ENCODE measurements at regions not wholly inside any gene's neighbourhood (a gene's known extent, or its start where the extent isn't known, plus 50 kb on each side); places are given as distances from the start of the nearest gene placed in this dataset.

DNA sequence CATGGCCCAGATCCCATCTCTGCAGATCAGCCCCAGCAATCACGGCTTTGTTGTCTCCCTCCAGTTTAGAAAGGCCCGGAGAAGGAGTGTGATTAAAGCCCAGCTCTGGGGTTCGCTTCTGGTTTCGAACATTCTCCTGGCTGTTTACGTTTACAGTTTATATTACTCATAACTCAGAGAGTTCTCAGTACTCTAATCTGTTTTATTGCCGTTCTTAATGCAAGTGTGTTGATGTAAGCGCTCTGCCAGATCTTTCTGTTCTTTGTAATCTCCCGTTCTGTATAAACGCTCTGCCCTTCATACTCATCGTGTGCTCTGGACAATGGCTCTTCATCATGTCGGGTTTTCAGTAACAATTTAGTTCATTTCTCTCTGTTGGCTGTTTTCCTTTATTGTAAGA lies 82.5 kb upstream of the PRNP start:
- no peaks in the 10 kb centered on the region for H3K27me3 ChIP-seq
- no peaks in the 10 kb centered on the region for H3K9me3 ChIP-seq
- TF ChIP-seq, protein P1, sequence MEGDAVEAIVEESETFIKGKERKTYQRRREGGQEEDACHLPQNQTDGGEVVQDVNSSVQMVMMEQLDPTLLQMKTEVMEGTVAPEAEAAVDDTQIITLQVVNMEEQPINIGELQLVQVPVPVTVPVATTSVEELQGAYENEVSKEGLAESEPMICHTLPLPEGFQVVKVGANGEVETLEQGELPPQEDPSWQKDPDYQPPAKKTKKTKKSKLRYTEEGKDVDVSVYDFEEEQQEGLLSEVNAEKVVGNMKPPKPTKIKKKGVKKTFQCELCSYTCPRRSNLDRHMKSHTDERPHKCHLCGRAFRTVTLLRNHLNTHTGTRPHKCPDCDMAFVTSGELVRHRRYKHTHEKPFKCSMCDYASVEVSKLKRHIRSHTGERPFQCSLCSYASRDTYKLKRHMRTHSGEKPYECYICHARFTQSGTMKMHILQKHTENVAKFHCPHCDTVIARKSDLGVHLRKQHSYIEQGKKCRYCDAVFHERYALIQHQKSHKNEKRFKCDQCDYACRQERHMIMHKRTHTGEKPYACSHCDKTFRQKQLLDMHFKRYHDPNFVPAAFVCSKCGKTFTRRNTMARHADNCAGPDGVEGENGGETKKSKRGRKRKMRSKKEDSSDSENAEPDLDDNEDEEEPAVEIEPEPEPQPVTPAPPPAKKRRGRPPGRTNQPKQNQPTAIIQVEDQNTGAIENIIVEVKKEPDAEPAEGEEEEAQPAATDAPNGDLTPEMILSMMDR (IDR thresholded peaks at IDR 0.05), result no peak
- TF ChIP-seq POLR2A (IDR thresholded peaks at IDR 0.05), result no peak
- H3K4me3 ChIP-seq, result no peak overlapping the region
- 29 to 52% methylated on average over 11 of the region's 11 CpGs for WGBS, 2 donors
- DNase-seq, result no peak
- H3K27ac ChIP-seq, result peak overlapping the region; percentile 29 to 70
- H3K4me1 ChIP-seq, result peaks cover 46% of the 10 kb centered on the region
- no peaks in the 10 kb centered on the region for H3K36me3 ChIP-seq (ENCODE audit: low read depth, missing control alignments)
- intact Hi-C loops (cut with DNase I; ENCODE audit: low total_unique reads), result no loop called here

DNA sequence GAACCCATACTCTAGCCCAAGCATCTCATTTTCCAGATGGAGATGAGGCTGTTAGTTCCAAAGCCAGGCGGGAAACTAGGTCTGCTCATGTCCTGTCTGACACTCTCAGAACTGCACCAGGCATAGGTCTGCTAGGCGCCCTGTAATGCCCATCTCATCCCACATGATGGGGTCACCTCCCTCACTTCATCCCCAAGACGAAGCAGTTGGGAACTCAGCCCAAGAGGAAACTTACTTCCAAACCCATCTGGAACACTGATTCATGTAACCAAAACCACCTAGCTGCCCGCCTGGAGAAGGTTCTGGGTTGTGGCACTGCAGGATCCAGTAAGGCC lies 84.0 kb upstream of the PRNP start:
- no peaks in the 10 kb centered on the region for H3K9me3 ChIP-seq
- TF ChIP-seq, protein P1 (IDR thresholded peaks at IDR 0.05), result no peak
- no peak for TF ChIP-seq POLR2A (IDR thresholded peaks at IDR 0.05)
- WGBS, 2 donors, result 63 to 75% methylated on average over 2 to 4 of the region's 4 CpGs
- DNase-seq, result no peak
- H3K27me3 ChIP-seq, result no peaks in the 10 kb centered on the region
- intact Hi-C loops (cut with DNase I; ENCODE audit: low total_unique reads), result no loop called here
- peak overlapping the region; percentile 20 to 40 for H3K27ac ChIP-seq
- no peak overlapping the region for H3K4me3 ChIP-seq
- peaks cover 38% of the 10 kb centered on the region for H3K4me1 ChIP-seq
- no peaks in the 10 kb centered on the region for H3K36me3 ChIP-seq (ENCODE audit: low read depth, missing control alignments)

DNA sequence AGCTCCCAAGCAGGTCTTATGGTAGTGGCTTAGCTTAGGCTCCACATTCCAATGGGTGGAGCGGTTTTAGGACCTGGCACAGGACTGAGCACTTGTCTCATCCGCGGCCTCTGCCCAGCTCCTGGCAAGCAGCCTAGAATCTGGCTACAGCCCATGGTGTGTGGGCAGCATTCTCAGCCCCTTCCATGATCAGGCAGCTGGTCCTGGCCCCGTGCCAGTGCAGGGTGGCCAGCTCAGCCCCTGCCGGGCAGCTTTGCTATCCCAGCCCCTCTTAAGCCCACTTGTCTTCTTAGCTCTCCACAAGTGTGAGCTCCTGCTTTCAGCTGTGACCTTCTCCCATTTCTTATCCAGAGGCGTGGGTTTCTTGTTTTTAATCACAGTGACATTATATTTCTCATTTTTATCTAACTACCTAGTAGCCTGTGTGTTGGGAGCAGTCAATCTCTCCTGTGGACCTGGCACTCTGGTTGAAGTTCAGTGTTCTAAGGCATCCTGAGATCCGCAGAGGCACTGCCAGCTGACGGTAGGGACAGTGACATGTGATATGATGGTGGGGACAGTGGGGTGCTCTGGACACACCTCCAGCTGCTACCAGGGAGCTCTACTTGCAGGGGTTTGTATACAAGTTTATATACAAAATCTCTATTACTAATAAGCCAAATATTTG lies 84.5 kb upstream of the PRNP start:
- TF ChIP-seq POLR2A (IDR thresholded peaks at IDR 0.05), result no peak
- TF ChIP-seq, protein P1 (IDR thresholded peaks at IDR 0.05), result no peak
- no peaks in the 10 kb centered on the region for H3K36me3 ChIP-seq (ENCODE audit: low read depth, missing control alignments)
- intact Hi-C loops (cut with DNase I; ENCODE audit: low total_unique reads), result no loop called here
- no peak overlapping the region for H3K4me3 ChIP-seq
- H3K27ac ChIP-seq, result peak overlapping the region; percentile 19 to 40
- peak; percentile 81 for DNase-seq
- no peaks in the 10 kb centered on the region for H3K9me3 ChIP-seq
- no peaks in the 10 kb centered on the region for H3K27me3 ChIP-seq
- H3K4me1 ChIP-seq, result peaks cover 38% of the 10 kb centered on the region
- WGBS, 2 donors, result 55 to 63% methylated on average over 6 to 8 of the region's 8 CpGs

DNA sequence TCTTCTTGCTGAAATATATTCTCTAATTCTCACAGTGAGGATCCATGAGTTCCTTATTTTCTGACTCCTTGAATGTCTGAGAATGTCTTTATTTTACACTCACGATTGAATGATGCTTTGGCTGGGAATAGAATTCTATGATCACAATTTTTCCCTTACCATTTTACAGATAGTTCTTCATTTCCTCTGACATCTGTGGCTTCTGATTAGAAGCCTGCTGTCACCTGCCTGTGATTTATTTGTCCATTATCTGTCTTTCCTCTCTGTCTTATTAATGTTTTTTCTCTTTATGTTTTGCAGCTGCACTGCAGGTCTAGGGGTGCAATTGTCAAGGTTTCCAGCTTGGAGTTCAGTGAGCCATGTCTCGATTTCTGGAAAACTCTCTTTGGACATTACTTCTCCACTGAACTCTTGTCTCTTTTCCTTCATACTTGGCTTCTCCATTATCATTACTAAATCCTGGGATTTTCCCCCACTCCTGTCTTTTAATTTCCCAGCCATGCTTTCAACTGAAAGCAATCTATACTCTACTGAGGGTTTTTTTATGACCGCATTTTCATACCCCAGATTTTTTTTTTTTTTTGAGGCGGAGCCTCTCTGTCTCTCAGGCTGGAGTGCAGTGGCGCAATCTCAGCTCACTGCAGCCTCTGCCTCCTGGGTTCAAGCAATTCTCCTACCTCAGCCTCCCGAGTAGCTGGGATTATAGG lies 85.8 kb upstream of the PRNP start:
- TF ChIP-seq, protein P1 (IDR thresholded peaks at IDR 0.05), result no peak
- TF ChIP-seq POLR2A (IDR thresholded peaks at IDR 0.05), result no peak
- no peaks in the 10 kb centered on the region for H3K27me3 ChIP-seq
- H3K4me3 ChIP-seq, result no peak overlapping the region
- DNase-seq, result no peak
- H3K36me3 ChIP-seq (ENCODE audit: low read depth, missing control alignments), result no peaks in the 10 kb centered on the region
- WGBS, 2 donors, result 78 to 83% methylated on average over 6 of the region's 6 CpGs
- intact Hi-C loops (cut with DNase I; ENCODE audit: low total_unique reads), result no loop called here
- peak overlapping the region in 1 of 2 donors; percentile 19 for H3K27ac ChIP-seq
- no peaks in the 10 kb centered on the region for H3K9me3 ChIP-seq
- H3K4me1 ChIP-seq, result peaks cover 37% of the 10 kb centered on the region

DNA sequence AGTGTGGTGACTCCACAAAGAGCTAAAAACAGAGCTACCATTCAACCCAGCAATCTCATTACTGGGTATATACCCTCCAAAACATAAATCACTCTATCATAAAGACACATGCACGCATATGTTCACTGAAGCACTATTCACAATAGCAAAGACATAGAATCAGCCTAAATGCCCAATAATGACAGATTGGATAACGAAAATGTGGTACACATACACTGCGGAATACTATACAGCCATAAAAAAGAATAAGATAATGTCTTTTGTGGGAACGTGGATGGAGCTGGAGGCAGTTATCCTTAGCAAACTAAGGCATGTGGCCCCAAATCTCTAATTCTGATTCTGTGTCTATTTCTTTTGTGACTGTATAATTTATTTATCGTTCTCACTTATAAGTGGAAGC lies 89.0 kb upstream of the PRNP start:
- H3K9me3 ChIP-seq, result no peaks in the 10 kb centered on the region
- H3K27me3 ChIP-seq, result no peaks in the 10 kb centered on the region
- no peak overlapping the region for H3K4me3 ChIP-seq
- TF ChIP-seq, protein P1 (IDR thresholded peaks at IDR 0.05), result no peak
- no peak for TF ChIP-seq POLR2A (IDR thresholded peaks at IDR 0.05)
- no peak for DNase-seq
- H3K36me3 ChIP-seq (ENCODE audit: low read depth, missing control alignments), result no peaks in the 10 kb centered on the region
- 70 to 94% methylated on average over 5 of the region's 5 CpGs for WGBS, 2 donors
- intact Hi-C loops (cut with DNase I; ENCODE audit: low total_unique reads), result no loop called here
- H3K4me1 ChIP-seq, result peaks cover 7% of the 10 kb centered on the region
- no peak overlapping the region for H3K27ac ChIP-seq
